OCI-LY3 (cell line): ENCODE measurements at regions not wholly inside any gene's neighbourhood (a gene's known extent, or its start where the extent isn't known, plus 50 kb on each side); places are given as distances from the start of the nearest gene placed in this dataset.

Experiments
- CTCF ChIP-seq: fragments of 200-600, 300-600 bp; sonication (generic); IDR thresholded peaks from 2 replicates; pipeline ENCODE4 v1.5.1; 2014; ENCODE audit warnings: antibody characterized with exemption, low read length, low read depth
- EZH2phosphoT487 ChIP-seq: fragments of 200-600 bp; shearing (Covaris generic); IDR thresholded peaks from 2 replicates; pipeline ENCODE4 v1.6.1; 2018; ENCODE audit warnings: antibody characterized with exemption, mixed run types, low read depth

DNA sequence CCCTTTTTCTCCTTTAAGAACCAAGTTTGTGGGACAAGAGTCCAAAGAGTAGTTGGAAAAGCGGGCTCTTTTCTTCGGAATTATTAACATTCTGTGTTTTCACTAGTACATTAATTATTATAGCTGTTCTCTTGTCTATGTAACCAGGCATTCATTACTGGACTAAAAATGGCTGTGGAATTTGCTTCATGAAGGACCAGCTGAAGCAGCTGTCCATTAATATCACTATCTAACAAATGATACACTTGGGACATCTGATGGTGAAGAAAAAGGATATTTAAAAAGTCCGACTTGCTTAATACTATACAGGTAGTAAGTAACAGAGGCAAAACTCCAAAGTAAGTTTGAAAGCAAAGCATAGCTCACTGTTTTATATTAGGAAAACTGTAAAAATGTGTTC, 728.9 kb upstream of the DPPA4 start:
- TF ChIP-seq CTCF (no peak), EZH2phosphoT487 (no peak)
